Activated naive CD4-positive, alpha-beta T cell treated with anti-CD3 and anti-CD28 coated beads, Interleukin-2, amount 50 U/mL, for 16 hours (primary cell): ENCODE measurements at regions not wholly inside any gene's neighbourhood (a gene's known extent, or its start where the extent isn't known, plus 50 kb on each side); places are given as distances from the start of the nearest gene placed in this dataset.

Experiments used
- DNase-seq: peaks from one replicate; pipeline ENCODE4 v3.0.0-alpha.2; 2020

DNA sequence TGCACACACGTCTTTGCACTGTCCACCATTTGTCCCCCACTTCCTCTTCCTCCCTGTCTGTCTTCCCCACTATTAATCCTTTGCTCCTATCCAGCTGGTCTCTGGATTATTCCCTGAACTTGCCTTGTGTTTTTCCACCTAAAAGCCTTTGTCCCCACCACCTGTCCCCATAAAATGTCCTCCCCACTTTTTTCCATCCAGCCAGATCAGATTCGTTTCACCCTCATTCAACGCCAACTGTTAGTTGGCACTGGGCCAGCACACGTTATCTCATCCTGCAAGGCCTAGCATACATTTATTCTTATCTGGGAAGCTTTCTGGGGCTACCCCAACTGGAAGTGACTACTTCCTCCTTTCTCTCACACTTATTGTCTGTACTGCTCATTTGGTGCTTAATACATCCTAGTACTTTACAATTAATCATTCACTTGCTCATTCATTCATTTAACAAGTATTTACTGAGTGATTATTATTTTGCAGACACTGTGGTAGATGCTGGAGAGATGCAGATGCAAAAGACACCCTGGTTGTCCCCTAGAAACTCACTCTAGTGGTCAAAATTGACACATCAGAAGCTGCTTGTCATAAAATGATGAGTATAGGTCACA, 96.2 kb downstream of the RASSF10 start:
- no peak for DNase-seq

DNA sequence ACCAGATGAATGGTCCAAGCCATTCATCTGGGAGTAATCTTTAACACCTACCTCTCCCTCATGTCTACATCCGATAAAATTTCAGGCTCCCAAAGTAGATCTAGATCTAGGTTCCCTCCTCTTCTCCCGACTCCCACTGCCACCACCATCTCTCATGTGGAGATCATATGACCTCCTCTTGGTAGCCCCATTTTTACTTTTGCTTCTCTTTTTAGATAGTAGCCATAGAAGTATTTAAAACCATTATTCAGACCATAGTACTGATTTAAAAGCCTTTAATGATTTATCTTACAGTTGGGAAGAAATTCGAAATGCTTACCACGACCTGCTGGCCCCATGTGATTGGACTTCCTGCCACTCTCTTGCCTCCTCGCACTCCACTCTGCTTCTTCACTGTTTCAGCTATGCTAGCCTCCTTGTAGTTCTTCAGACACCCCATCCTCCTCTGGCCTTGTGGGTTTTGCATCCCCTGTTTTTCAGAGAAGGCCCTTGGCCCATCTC, 98.5 kb downstream of the RASSF10 start:
- DNase-seq = no peak

DNA sequence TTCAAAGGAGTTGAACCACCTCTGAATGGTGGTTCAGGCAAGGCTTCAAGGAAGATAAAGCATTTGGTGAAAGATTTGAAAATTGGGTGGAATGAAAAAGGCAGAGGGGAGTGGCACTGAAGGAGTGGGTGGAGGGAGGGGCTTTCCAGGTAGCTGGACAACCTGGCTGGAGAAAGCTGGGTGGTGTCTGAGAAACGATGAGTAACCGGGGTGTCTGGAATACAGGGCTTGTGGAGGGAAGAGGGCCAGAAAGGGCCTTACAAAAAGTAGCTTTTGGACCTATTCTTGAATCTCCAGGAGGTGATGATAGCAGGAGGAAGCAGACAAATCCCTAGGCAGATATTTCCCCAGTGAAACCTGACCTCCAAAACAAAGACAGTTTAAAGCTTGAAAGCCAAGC, 99.3 kb downstream of the RASSF10 start:
- no peak for DNase-seq

DNA sequence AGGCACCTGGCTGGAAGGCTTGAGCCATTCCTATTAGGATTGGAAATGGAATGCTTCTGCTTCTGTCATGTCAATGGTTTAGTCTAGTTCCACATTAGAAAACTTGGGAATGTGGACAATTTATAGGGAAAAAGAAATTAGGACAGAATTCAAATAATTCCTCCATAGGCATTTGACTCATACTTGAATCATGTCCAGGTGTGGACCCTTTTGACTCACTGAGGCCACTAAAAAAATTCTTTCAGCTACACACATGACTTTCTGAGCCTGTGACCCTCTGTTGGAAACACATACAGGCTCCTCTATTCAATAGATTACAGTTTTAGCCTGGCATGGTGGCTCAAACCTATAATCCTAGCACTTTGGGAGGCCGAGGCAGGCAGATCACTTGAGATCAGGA, 100.5 kb downstream of the RASSF10 start:
- DNase-seq = no peak

DNA sequence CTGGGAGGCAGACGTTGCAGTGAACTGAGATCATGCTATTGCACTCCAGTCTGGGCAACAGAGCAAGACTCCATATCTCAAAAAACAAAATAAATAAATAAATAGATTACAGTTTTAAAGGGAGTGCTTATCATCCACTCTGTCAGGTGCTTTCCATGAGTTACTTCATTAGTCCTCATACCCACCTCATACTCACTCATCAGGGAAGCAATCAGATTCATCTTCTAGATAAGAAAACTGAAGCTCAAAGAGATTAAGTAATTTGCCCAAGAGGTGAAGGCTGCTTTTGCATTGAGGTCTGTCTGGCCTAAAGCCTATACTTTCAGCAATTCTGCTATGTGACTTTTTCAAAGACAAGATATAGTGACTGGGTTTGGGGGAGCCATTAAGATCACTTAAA, 101.0 kb downstream of the RASSF10 start:
- no peak for DNase-seq

DNA sequence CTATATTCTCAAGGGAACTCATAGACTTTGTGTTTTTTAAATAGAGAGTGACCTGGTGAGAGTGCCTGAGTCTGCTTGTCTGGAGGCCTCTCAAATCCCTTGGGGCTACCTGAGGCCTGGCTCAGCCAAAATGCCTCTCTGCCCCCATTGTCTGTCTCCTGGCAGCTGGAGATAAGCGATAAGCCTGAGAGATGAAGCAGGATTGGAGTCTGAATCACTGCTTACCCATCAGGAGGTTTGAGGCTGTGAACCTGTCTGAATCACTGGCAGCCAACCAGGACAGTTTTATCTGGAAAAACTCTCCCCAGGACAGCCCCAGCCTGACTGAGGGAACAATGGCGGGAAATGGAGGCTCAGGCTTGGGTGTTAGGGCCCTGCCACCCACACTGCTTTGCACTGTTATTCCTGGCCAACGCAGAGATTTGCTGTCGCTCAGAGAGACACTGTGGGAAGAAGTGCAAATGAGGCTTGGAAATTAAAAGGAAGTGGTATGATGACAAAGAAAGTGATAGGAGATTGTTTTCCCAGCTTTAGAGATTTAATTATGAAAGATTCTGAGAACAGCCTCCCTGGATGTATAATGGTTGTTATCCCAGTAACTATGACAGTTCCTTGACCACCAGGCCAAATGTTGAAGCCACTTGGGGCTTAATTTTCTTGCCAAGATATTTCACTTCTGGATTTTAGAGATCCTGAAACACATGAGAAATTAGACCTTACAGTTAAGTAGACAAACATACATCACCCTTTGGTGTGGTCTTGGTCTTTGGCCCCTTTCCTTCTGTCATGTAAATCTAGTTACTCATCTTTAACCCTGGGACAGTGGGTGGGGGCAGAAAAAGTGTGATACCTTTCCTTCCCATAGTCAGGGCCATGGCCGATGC, 102.1 kb downstream of the RASSF10 start:
- DNase-seq = no peak

DNA sequence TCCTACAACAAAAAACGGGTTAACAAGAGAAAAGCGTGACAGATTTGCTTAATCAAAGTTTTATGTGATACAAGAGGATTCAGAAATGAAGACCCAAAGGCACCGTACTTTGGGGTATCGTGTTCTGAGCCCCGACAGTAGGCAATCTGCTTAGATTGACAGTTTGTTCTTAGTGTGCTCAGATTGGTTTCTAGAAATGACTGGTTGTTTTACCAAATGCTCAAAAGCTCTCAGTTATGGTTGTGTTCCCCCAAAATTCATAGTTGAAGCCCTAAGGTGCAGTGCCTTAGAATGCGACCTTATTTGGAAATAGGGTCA, 102.7 kb downstream of the RASSF10 start:
- DNase-seq = no peak

DNA sequence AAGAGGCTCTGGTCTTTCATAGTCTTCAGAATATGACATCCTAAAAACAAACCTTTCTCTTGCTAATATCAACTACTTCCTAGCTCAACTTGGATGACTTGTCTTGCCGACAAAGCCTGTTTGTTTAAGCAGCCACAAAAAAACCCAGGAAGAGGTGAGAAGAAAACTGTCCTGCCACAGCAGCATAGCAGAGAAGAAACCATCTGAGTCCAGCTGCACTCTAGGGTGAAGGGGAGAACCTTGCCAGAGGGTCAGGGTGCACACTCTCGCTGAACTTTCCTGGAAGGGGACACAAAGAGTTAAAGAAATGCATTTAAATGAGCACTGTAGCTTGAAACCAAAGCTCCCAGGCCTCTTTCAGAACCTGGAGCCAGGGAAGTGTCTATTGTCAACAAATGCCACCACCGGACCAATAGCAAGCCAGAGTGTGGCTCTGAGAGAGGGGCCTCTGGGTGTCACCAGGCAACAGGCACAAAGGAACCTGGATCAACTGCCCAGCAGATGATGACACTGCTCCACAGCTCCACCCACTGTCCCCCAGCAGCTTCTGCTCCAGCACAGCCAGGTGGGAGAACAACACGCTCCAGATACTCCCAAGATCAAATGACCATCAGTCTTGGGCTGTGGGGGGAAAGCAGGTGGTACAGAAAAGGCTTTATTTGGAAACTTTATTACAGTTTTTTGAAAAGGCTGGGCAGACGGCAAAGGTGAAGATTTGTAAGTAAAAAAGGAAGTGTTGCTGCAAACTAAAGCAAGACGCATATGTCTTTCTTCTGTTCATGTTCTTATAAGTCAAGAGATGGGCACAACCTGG, 105.7 kb downstream of the RASSF10 start:
- DNase-seq = no peak

DNA sequence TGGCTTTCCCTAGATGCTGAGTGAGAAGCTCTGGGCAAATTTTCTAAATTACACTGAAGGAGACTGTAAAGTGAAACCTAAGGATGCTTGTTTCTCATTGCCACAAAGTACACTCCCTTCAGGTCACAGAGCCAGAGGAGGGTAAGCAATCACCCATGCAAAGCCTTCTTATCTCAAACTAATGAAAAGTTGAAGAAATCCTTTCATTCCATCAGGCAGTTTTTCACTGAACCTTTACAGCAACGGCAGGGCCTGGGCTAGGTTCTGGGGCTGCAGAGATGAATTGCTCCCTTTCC, 106.2 kb downstream of the RASSF10 start:
- DNase-seq = no peak

DNA sequence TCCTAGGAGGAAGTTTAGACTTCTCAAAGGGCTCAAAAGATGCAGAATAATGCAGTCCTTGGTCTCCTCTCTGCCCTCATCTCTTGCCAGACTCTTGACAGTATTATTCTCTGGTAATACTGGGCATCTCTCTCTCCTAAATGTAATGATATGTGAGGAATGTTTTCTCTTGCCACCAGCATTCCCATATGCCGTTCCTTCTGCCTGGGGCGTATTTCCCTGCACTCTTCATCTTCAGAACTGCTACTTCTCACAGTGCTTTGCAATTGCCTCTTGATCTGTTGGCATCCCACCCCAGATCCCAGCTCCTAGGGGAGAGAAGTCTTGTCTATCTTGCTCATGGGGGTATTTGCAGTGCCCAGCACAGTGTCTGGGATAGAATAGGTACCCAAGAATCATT, 107.4 kb downstream of the RASSF10 start:
- DNase-seq = no peak

DNA sequence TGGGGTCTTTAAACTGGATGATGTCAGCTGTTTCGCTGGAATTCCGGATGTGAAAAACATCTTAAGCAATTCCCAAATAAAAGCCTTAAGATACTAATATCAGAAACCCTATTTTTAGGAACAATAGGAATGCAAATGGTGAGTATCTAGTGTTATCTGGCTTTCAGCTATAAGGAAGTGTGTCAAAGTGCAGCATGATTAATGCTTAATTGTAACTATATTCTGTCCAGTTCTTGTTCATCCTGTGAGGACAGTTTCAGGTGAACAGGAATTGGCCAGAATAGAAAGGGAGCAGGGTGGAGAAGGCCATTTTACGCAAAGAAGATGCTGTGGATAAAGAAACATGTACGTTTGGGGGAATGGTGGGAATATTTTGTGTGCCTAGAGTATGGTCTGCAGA, 108.2 kb downstream of the RASSF10 start:
- no peak for DNase-seq

DNA sequence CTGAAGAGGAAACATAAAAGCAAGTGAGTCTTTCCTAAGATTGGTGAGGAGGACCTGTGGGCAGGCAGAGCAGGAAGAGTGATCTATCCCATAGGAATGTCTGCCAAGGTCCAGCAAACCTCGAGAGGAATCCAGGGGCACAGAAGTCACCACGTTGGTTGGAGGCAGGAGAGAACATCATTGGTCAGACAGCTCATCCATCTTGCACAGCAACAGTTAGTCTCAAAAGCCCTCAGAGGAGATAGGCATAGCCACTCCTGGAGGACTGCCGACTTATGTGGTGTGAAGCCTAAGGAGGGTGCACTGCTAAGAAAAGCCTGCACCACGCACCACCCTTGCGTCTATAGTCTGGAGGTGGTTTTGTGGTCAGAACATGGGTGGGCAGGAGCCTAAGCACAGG, 109.1 kb downstream of the RASSF10 start:
- DNase-seq = no peak

DNA sequence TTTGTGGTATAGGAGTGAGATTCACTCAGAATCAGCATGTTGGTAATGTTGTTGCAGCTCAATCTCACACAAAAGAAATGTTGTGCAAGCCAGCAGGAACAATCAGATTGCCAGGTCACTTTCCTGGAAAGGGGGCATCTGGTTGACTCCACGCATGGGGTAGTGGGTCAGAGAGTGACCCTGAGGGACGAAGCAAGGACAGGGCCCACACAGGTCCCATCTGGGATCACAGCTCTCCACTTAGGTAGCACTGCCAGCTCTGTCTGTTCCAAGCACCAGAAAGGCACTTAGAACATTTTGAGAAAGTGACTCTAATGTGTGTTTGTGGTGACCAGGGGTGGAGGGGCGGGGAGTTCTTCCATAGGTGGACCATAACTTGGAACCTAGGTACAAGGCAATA, 109.5 kb downstream of the RASSF10 start:
- no peak for DNase-seq

DNA sequence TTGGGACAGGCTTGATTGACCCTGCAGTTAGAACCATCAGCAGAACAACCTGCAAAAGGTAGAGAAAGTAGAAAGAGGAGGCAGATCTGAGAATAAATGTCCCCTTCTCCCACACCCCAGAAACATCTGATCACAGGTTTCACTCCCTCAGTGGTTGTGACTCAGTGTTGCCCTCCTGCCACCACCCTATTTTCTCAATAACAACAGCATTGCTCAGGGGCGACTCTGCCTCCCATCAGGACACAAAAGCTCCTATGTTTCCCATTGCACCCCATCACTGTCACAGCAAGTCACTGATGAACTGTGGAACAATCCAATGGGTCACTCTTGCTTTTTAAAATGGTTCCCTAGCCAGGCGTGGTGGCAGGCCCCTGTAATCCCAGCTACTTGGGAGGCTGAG, 110.2 kb downstream of the RASSF10 start:
- no peak for DNase-seq

DNA sequence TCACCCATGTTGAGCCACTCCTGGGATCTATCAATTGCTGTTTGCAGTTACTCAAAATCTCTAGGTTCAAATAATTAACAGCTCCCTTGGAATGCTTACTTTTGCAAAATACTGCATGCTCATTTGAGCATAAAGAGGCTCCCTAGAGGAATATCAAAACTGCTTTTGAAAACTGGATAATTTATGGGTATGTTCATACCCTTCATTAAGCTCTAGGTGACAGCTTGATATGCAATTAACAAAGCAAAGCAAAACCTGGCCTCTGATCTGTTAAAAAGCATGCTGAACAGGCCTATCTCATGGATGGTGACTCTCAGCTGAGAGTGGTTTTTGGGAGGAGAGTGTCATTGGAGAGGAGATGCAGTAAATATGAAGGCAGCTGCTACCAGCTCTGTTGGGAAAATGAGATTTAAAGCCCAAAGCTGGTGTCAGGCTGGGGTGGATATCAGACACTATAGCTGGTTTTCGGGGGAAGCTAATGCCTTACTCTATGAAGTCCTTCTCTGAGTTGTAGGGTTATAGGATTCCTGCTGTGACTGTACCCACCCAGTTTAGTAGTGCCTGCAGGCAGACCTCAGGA, 110.9 kb downstream of the RASSF10 start:
- no peak for DNase-seq

DNA sequence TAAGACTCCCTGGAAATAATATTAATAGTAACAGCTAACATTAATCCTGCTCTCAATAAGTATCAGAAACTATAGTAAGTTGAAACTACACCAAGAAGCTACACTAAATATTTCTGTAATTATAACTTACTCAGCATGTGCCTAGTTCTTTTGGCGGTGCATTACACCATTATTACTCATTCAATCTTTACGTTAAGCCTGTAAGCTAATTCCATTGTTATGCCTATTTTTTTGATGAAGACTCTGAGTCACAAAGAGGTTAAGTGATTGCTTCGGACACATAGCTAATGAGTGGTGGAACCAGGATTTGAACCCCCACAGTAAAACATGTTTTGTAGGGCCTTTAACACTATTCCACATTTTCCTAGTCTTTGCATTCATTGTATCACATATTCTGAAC, 111.6 kb downstream of the RASSF10 start:
- DNase-seq = no peak

DNA sequence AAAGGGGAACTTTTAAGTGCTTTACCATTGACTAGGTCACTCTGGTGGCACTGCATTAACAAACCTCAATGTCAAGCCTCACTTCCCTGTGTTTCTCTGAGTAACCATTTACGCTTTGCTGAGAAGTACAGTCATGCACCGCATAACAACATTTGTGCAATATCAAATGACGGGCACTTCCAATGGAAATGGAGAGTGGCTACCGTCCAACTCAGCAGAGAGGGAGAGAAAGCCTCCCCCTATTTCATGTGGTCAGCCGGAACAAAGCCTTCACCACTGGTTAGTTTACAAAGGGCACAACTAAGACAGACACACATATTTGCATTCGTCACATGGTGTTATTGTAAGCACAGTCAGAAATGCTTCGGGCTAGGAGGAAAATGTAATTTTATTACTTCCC, 117.3 kb downstream of the RASSF10 start:
- DNase-seq = no peak

DNA sequence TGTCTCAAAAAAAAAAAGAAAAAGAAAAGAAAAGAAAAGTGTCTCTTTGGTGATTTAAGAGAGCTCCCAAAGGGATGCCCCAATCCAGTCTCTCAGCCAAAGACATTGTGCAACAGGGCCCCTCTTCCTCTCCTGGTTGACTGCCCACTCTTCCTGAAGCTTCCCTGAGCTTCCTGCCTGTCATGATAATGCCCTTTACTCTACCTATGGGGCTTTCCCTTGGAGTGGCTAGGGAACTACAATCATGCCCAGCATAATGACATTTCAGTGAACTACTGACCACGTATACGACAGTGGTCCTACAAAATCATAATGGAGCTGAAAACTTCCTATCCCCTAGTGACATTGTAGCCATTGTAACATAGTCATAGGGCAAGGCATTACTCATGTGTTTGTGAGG, 118.0 kb downstream of the RASSF10 start:
- no peak for DNase-seq

DNA sequence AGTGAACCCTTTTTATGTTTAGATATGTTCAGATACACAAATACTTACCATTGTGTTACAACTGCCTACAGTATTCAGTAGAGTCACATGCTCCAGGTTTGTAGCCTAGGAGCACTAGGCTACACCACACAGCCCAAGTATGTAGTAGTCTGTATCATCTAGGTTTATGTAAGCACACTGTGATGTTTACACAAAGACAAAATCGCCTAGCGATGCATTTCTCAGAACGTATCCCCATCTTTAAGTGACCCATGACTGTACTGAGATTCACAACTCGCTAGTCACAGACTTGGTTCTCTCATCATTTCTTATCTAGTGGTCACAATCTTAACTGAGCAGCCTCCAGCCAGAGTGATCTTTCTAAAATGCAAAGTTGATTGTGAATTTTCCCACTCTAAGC, 119.2 kb downstream of the RASSF10 start:
- no peak for DNase-seq

DNA sequence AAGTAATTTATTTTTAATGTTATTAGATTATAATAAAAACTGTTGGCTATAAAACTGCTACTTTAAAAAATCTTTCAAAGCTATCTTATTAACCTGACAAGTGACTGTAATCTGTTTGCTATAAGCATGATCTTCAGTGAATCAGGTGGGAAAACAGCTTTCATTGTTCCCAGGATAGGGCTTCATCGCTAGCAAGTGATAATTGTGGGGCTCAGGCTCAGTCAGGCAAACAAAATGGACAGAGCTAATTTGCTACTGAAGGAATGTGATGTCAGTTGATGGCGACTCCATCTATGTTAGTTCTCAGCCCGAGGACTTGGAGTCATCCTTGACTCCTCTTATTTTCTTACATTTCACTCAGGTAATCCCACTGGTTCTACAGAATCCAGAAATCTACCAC, 125.0 kb downstream of the RASSF10 start:
- DNase-seq = no peak

DNA sequence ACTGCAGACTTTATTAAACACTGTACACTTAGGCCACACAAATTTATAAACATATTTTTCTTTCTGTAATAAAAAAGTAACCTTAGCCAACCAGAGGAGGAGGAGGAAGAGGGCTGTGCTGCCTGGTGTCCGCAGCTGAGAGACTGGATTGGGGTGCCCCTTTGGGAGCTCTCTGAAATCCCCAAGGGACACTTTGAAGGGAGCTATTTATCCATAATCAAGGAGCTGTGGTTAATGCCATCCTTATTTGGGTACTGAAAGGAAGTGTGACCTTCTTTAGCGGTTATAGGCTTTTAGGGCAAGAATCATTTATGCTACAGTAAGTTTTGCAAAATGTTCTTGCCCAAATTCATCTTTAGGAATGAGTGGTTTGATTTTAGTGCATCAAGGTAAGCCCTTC, 125.8 kb downstream of the RASSF10 start:
- DNase-seq = no peak

DNA sequence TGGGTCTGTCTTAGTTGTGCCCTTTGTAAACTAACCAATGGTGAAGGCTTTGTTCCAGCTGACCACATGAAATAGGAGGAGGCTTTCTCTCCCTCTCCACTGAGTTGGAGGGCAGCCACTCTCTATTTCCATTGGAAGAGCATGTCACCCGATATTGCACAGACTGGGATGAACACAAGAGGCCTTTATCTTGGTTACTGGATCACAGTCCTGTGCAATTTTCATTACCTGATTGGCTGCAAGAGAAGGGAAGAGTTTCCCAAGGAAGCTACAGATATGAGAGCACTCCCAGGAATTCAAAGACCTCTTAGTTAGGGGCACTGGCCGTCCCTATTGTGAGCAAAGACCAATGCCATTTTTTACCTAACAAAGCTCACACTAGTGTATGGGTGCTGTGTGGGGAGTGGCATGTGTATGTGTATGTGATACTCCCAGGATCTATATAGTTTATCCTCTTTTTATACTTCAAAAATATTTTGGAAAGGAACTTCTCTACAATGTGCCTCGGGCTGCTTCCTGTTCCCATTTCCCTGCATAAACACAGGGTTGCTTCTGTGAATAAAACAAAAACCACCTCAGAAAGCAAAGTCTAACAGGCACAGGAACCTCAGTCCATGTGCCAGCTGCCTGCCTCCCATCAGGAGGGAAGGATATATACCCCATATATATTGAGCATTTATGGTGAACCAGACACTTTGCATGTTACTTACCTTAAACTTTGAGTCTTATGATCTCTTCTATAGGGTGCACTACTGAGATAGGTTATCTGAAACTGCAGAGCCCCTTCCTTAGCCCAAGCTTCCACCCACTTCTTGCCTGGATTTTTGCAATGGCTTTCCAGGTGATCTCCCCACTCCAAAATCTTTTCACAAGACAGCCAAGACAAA, 126.5 kb downstream of the RASSF10 start:
- no peak for DNase-seq

DNA sequence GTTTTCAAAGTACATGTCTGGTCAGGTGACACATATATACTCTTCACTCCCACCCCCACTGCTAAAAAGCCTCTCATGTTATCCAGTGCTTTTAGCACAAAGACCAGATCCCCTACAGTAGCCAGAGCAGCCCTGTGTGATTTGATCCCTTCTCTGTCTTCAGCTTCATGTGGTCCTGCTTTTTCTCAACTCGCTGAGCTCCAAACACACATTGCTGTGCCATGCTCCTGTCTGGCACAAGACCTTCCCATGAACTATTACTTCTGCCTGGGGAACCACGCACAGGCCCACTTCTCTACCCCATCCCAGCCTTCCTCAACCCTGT, 127.1 kb downstream of the RASSF10 start:
- no peak for DNase-seq
